ENCODE measurements at regions not wholly inside any gene's neighbourhood (a gene's known extent, or its start where the extent isn't known, plus 50 kb on each side); places are given as distances from the start of the nearest gene placed in this dataset.

DNA sequence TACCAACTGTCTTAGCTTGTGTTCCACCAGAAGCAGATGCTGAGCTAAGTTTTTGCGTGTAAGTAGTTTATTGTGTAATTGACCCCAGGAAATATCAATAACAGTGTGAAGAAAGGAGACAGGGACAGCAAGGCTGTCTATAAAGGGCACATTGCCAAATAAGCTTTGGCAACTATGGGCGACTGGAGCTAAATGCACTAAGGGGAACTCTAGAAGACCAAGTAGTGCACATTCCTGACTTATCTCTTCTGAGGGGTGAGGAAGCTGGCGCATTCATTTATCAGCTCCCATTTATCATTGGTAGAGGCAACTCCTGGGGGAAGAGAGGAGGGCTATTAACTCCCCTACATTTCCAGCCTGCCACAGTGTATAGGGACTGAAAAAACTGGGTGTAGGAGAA is 135.0 kb downstream of the DLEU7 start:
- TF ChIP-seq, protein P1, sequence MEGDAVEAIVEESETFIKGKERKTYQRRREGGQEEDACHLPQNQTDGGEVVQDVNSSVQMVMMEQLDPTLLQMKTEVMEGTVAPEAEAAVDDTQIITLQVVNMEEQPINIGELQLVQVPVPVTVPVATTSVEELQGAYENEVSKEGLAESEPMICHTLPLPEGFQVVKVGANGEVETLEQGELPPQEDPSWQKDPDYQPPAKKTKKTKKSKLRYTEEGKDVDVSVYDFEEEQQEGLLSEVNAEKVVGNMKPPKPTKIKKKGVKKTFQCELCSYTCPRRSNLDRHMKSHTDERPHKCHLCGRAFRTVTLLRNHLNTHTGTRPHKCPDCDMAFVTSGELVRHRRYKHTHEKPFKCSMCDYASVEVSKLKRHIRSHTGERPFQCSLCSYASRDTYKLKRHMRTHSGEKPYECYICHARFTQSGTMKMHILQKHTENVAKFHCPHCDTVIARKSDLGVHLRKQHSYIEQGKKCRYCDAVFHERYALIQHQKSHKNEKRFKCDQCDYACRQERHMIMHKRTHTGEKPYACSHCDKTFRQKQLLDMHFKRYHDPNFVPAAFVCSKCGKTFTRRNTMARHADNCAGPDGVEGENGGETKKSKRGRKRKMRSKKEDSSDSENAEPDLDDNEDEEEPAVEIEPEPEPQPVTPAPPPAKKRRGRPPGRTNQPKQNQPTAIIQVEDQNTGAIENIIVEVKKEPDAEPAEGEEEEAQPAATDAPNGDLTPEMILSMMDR (IDR thresholded peaks at IDR 0.05), result no peak
- no peak for TF ChIP-seq POLR2A (IDR thresholded peaks at IDR 0.05)
